ENCODE measurements at regions not wholly inside any gene's neighbourhood (a gene's known extent, or its start where the extent isn't known, plus 50 kb on each side); places are given as distances from the start of the nearest gene placed in this dataset.
"Not testable (repeated sequence)": the region's sequence is repeated elsewhere in the genome, so short reads cannot be mapped to it uniquely, and the experiment has no call there.

GRCh38 chr2:87594611-87594992 is 153.3 kb upstream of the PLGLB2 start:
- not testable (repeated sequence) for TF ChIP-seq EZH2 (IDR thresholded peaks at IDR 0.05; ENCODE audit: insufficient read depth, poor library complexity, severe bottlenecking); EZH2phosphoT487 (IDR thresholded peaks at IDR 0.05; ENCODE audit: insufficient read depth, low read depth)
